ENCODE measurements at regions not wholly inside any gene's neighbourhood (a gene's known extent, or its start where the extent isn't known, plus 50 kb on each side); places are given as distances from the start of the nearest gene placed in this dataset.

DNA sequence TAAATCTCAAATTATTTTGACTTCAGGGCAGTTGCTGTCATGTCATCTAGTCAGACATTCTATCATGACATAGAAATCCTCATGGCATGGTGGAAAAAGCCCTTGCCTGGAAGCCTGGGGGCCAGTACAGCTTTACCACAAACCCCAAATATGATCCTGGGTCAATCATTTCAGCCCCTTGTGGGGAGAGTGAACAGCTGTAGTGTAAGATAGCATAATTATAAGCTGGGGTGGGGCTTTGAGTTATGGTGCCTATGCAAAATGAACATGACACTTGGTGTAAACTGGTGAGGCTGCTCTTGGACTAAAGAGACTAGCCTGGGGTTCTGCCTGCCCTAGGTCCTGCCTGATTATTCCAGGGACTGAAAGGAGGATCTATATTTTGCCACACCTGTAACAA is 207.7 kb upstream of the DDHD1 start:
- Histone ChIP-seq H3K36me3 (ENCODE audit: control insufficient read depth in 1 of 2, insufficient read depth in 2 of 2, low read depth in 1 of 2, low read length in 2 of 2) (no peaks in the 10 kb centered on the region), H3K4me1 (ENCODE audit: control insufficient read depth, insufficient read depth, low read depth, low read length) (peaks cover 5% of the 10 kb centered on the region), H2AK5ac (ENCODE audit: low read length, severe bottlenecking) (peak overlapping the region; percentile 94), H3K23ac (ENCODE audit: low read length in 2 of 2) (no peak overlapping the region), H3K27me3 (ENCODE audit: control insufficient read depth in 1 of 2, insufficient read depth in 1 of 2, low read length in 2 of 2) (no peaks in the 10 kb centered on the region), H2AFZ (ENCODE audit: low read depth, low read length) (no peak overlapping the region), H2BK5ac (ENCODE audit: low read depth, low read length, poor library complexity, severe bottlenecking) (no peak overlapping the region), H3K14ac (ENCODE audit: low read length in 2 of 2) (no peak overlapping the region), H3K4me2 (ENCODE audit: low read length, poor library complexity, severe bottlenecking) (no peak overlapping the region), H2BK120ac (ENCODE audit: low read depth, low read length) (no peak overlapping the region), H3K4ac (ENCODE audit: low read depth in 1 of 2, low read length in 2 of 2) (no peak overlapping the region), H4K8ac (ENCODE audit: low read length) (no peak overlapping the region), H3K27ac (ENCODE audit: low read length, poor library complexity, severe bottlenecking) (no peak overlapping the region), H4K91ac (ENCODE audit: low read length) (no peak overlapping the region), H3K9me3 (ENCODE audit: control insufficient read depth, low read length) (no peaks in the 10 kb centered on the region), H3K4me3 (ENCODE audit: insufficient read depth in 1 of 2, low read depth in 1 of 2, low read length in 2 of 2) (no peak overlapping the region), H2BK15ac (ENCODE audit: low read depth, poor library complexity, severe bottlenecking) (no peak overlapping the region), H3K79me1 (replicated peaks; ENCODE audit: low read length, poor library complexity, severe bottlenecking) (no peaks in the 10 kb centered on the region), H2BK12ac (ENCODE audit: low read length in 2 of 2) (no peak overlapping the region), H3K18ac (ENCODE audit: low read depth in 1 of 2, low read length in 2 of 2) (peak overlapping the region in 1 of 2 experiments; percentile 24), H3K9ac (ENCODE audit: low read length) (no peak overlapping the region)
- DNase-seq = no peak

DNA sequence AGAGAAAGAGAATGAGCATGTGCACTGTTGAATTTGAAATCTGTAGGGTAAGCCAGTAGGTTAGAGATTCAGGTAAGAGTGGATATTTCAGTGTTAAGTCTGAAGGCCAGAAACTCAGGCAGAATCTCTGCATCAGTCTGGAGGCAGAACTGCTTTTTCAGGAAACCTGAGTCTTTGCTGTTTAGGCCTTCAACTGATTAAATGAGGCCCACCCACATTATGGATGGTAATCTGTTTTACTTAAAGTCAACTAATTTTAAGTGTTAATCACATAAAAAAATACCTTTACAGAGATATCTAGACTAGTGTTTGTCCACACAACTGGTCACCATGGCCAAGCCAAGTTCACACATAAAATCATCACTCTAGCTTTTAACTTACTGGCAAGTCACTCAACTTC is 205.0 kb upstream of the DDHD1 start:
- no peaks in the 10 kb centered on the region for H3K79me1 ChIP-seq (replicated peaks; ENCODE audit: low read length, poor library complexity, severe bottlenecking)
- H4K91ac ChIP-seq (ENCODE audit: low read length) = no peak overlapping the region
- no peak overlapping the region for H2BK120ac ChIP-seq (ENCODE audit: low read depth, low read length)
- H2AFZ ChIP-seq (ENCODE audit: low read depth, low read length) = no peak overlapping the region
- H4K8ac ChIP-seq (ENCODE audit: low read length) = no peak overlapping the region
- no peaks in the 10 kb centered on the region for H3K36me3 ChIP-seq (ENCODE audit: control insufficient read depth in 1 of 2, insufficient read depth in 2 of 2, low read depth in 1 of 2, low read length in 2 of 2)
- H2BK12ac ChIP-seq (ENCODE audit: low read length in 2 of 2) = no peak overlapping the region
- no peak overlapping the region for H3K18ac ChIP-seq (ENCODE audit: low read depth in 1 of 2, low read length in 2 of 2)
- no peaks in the 10 kb centered on the region for H3K27me3 ChIP-seq (ENCODE audit: control insufficient read depth in 1 of 2, insufficient read depth in 1 of 2, low read length in 2 of 2)
- H3K4me3 ChIP-seq (ENCODE audit: insufficient read depth in 1 of 2, low read depth in 1 of 2, low read length in 2 of 2) = no peak overlapping the region
- no peak overlapping the region for H3K9ac ChIP-seq (ENCODE audit: low read length)
- no peak overlapping the region for H2BK15ac ChIP-seq (ENCODE audit: low read depth, poor library complexity, severe bottlenecking)
- H3K14ac ChIP-seq (ENCODE audit: low read length in 2 of 2) = no peak overlapping the region
- H3K4me1 ChIP-seq (ENCODE audit: control insufficient read depth, insufficient read depth, low read depth, low read length) = peaks cover 4% of the 10 kb centered on the region
- no peak overlapping the region for H2BK5ac ChIP-seq (ENCODE audit: low read depth, low read length, poor library complexity, severe bottlenecking)
- H3K23ac ChIP-seq (ENCODE audit: low read length in 2 of 2) = no peak overlapping the region
- H3K9me3 ChIP-seq (ENCODE audit: control insufficient read depth, low read length) = no peaks in the 10 kb centered on the region
- no peak overlapping the region for H3K4me2 ChIP-seq (ENCODE audit: low read length, poor library complexity, severe bottlenecking)
- H3K4ac ChIP-seq (ENCODE audit: low read depth in 1 of 2, low read length in 2 of 2) = no peak overlapping the region
- DNase-seq = no peak
- H2AK5ac ChIP-seq (ENCODE audit: low read length, severe bottlenecking) = peak overlapping the region; percentile 55
- no peak overlapping the region for H3K27ac ChIP-seq (ENCODE audit: low read length, poor library complexity, severe bottlenecking)

DNA sequence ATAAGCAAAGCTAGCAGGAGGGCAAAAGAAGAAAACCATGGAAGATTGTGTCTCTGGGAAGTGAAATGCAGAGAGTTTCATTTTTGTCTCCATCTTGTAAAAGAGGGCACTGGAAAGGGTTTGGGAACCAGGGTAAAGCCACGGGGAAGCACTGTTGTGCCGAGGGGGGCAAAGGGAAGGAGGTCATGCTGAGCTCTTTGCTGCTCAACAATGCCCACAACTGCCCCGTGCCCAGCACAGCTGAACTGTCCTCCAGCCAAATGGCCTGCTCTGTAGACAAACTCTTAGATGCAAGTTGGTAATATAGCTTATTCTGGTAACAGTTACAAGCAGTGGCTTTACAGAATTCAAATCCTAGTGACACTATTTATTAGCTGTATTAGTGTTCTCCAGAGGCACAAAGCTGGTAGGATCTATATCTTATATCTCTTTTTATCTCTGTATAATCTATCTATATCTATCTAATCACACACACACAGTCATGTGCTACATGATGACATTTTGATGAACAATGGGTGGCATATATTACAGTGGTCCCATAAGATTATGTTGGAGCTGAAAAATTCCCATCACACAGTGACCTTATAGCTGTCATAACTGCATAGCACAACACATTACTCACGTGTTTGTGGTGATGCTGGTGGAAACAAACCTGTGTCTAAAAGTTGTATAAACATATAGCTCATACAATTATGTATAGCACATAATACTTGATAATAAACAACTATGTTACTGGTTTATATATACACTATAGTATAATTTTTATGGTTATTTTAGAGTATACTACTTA is 203.4 kb upstream of the DDHD1 start:
- Histone ChIP-seq H3K18ac (ENCODE audit: low read depth in 1 of 2, low read length in 2 of 2) (peak overlapping the region; percentile 17 to 93), H3K9me3 (ENCODE audit: control insufficient read depth, low read length) (no peaks in the 10 kb centered on the region), H4K8ac (ENCODE audit: low read length) (peak overlapping the region; percentile 10), H3K79me1 (replicated peaks; ENCODE audit: low read length, poor library complexity, severe bottlenecking) (no peaks in the 10 kb centered on the region), H3K27me3 (ENCODE audit: control insufficient read depth in 1 of 2, insufficient read depth in 1 of 2, low read length in 2 of 2) (no peaks in the 10 kb centered on the region), H3K4me3 (ENCODE audit: insufficient read depth in 1 of 2, low read depth in 1 of 2, low read length in 2 of 2) (no peak overlapping the region), H4K91ac (ENCODE audit: low read length) (no peak overlapping the region), H3K14ac (ENCODE audit: low read length in 2 of 2) (no peak overlapping the region), H3K4ac (ENCODE audit: low read depth in 1 of 2, low read length in 2 of 2) (no peak overlapping the region), H3K23ac (ENCODE audit: low read length in 2 of 2) (no peak overlapping the region), H2AFZ (ENCODE audit: low read depth, low read length) (no peak overlapping the region), H3K4me1 (ENCODE audit: control insufficient read depth, insufficient read depth, low read depth, low read length) (peaks cover 4% of the 10 kb centered on the region), H2BK15ac (ENCODE audit: low read depth, poor library complexity, severe bottlenecking) (no peak overlapping the region), H2BK120ac (ENCODE audit: low read depth, low read length) (peak overlapping the region; percentile 9), H3K4me2 (ENCODE audit: low read length, poor library complexity, severe bottlenecking) (no peak overlapping the region), H2AK5ac (ENCODE audit: low read length, severe bottlenecking) (peak overlapping the region; percentile 46), H3K36me3 (ENCODE audit: control insufficient read depth in 1 of 2, insufficient read depth in 2 of 2, low read depth in 1 of 2, low read length in 2 of 2) (no peaks in the 10 kb centered on the region), H2BK5ac (ENCODE audit: low read depth, low read length, poor library complexity, severe bottlenecking) (peak overlapping the region; percentile 83), H3K9ac (ENCODE audit: low read length) (no peak overlapping the region), H2BK12ac (ENCODE audit: low read length in 2 of 2) (peak overlapping the region in 1 of 2 experiments; percentile 49), H3K27ac (ENCODE audit: low read length, poor library complexity, severe bottlenecking) (peak overlapping the region; percentile 99)
- peak; percentile 8 for DNase-seq
- 57% methylated on average over 2 of the region's 4 CpGs for WGBS

DNA sequence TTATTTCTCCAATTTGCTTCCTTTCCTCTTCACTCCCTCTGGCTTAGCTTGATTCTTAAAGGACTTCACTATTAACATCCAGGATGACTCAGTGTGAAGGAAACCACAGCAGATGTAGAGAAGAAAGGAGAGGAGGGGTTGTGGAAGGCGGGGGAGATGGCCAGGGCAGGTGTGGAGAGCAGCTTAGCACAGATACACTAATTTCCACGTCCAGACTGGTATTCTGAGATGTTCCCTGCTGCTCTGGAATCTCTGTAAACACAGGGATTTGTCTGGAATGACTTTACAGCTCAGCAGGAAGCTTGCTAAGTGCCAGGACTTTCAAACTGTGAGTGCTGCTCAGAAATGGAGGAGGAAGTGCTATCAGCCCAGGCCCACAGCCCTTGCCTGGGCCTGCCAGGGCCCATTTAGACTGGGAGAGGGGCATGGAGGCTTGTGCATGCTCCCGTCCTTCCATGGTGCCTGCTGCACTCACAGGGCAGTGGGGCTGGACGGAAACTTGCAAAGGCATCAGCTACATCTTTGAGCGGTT is 202.5 kb upstream of the DDHD1 start:
- Histone ChIP-seq H3K79me1 (replicated peaks; ENCODE audit: low read length, poor library complexity, severe bottlenecking) (no peaks in the 10 kb centered on the region), H3K27me3 (ENCODE audit: control insufficient read depth in 1 of 2, insufficient read depth in 1 of 2, low read length in 2 of 2) (no peaks in the 10 kb centered on the region), H2BK120ac (ENCODE audit: low read depth, low read length) (no peak overlapping the region), H3K4me2 (ENCODE audit: low read length, poor library complexity, severe bottlenecking) (no peak overlapping the region), H4K8ac (ENCODE audit: low read length) (peak overlapping the region; percentile 89), H3K9ac (ENCODE audit: low read length) (peak overlapping the region; percentile 64), H3K36me3 (ENCODE audit: control insufficient read depth in 1 of 2, insufficient read depth in 2 of 2, low read depth in 1 of 2, low read length in 2 of 2) (no peaks in the 10 kb centered on the region), H3K27ac (ENCODE audit: low read length, poor library complexity, severe bottlenecking) (peak overlapping the region; percentile 99), H4K91ac (ENCODE audit: low read length) (no peak overlapping the region), H3K18ac (ENCODE audit: low read depth in 1 of 2, low read length in 2 of 2) (peak overlapping the region; percentile 63 to 81), H2AK5ac (ENCODE audit: low read length, severe bottlenecking) (no peak overlapping the region), H2AFZ (ENCODE audit: low read depth, low read length) (no peak overlapping the region), H3K23ac (ENCODE audit: low read length in 2 of 2) (no peak overlapping the region), H3K4me3 (ENCODE audit: insufficient read depth in 1 of 2, low read depth in 1 of 2, low read length in 2 of 2) (no peak overlapping the region), H3K4me1 (ENCODE audit: control insufficient read depth, insufficient read depth, low read depth, low read length) (peaks cover 4% of the 10 kb centered on the region), H3K4ac (ENCODE audit: low read depth in 1 of 2, low read length in 2 of 2) (no peak overlapping the region), H3K14ac (ENCODE audit: low read length in 2 of 2) (no peak overlapping the region), H2BK12ac (ENCODE audit: low read length in 2 of 2) (peak overlapping the region in 1 of 2 experiments; percentile 13), H2BK15ac (ENCODE audit: low read depth, poor library complexity, severe bottlenecking) (no peak overlapping the region), H3K9me3 (ENCODE audit: control insufficient read depth, low read length) (no peaks in the 10 kb centered on the region), H2BK5ac (ENCODE audit: low read depth, low read length, poor library complexity, severe bottlenecking) (peak overlapping the region; percentile 58)
- DNase-seq = peak; percentile 73
- WGBS = 18% methylated on average over 4 of the region's 5 CpGs
